ENCODE measurements at regions not wholly inside any gene's neighbourhood (a gene's known extent, or its start where the extent isn't known, plus 50 kb on each side); places are given as distances from the start of the nearest gene placed in this dataset.

GRCh38 chr17:5773816-5774360 is 189.6 kb upstream of the NLRP1 start:
- no peaks in the 10 kb centered on the region for H3K9me3 ChIP-seq (ENCODE audit: control insufficient read depth in 4 of 4, low read length in 3 of 4)
- DNase-seq (ENCODE audit: low spot score) = no peak
- no peak for TF ChIP-seq TAF1 (conservative IDR thresholded peaks at IDR 0.05)
- no peak for TF ChIP-seq FOXA2 (IDR thresholded peaks at IDR 0.05)
- TF ChIP-seq HNF4A (conservative IDR thresholded peaks at IDR 0.05) = no peak
- TF ChIP-seq REST (IDR thresholded peaks at IDR 0.05) = no peak
- no peak for TF ChIP-seq GABPA (IDR thresholded peaks at IDR 0.05 in 1 of 2, conservative IDR thresholded peaks at IDR 0.05 in 1 of 2)
- no peak for TF ChIP-seq CTCF (IDR thresholded peaks at IDR 0.05; ENCODE audit: low read depth, low read length, missing input control)
- no peak for TF ChIP-seq RXRA (IDR thresholded peaks at IDR 0.05)
- no peak for TF ChIP-seq SP1 (IDR thresholded peaks at IDR 0.05)
- no peak for TF ChIP-seq HNF4G (IDR thresholded peaks at IDR 0.05)
- TF ChIP-seq ZBTB33 (IDR thresholded peaks at IDR 0.05) = no peak
- no peak for TF ChIP-seq JUND (IDR thresholded peaks at IDR 0.05)
- no peak for TF ChIP-seq YY1 (IDR thresholded peaks at IDR 0.05)
- no peak for TF ChIP-seq EGR1 (IDR thresholded peaks at IDR 0.05; ENCODE audit: low read depth in 2 of 2)
- H3K4me3 ChIP-seq (ENCODE audit: low read depth in 1 of 3, low read length in 3 of 3) = no peak overlapping the region
- H3K27ac ChIP-seq (ENCODE audit: low read depth in 1 of 2, low read length in 2 of 2) = no peak overlapping the region
- H3K9ac ChIP-seq (ENCODE audit: low read depth in 1 of 2, low read length in 2 of 2) = no peak overlapping the region
- peaks cover 0 to 4% (median under 1%) of the 10 kb centered on the region in 4 donors for H3K27me3 ChIP-seq (ENCODE audit: control insufficient read depth in 4 of 4, insufficient read depth in 4 of 4, low read length in 3 of 4)
- H3K4me1 ChIP-seq (ENCODE audit: control insufficient read depth in 4 of 4, insufficient read depth in 4 of 4, low read length in 3 of 4) = no peaks in the 10 kb centered on the region
- WGBS = 72% methylated on average over 7 of the region's 7 CpGs
- H3K36me3 ChIP-seq (ENCODE audit: control insufficient read depth in 4 of 4, insufficient read depth in 3 of 4, low read depth in 1 of 4, low read length in 3 of 4) = no peaks in the 10 kb centered on the region

GRCh38 chr17:5775098-5775497 is 190.8 kb upstream of the NLRP1 start:
- peaks cover 0 to 2% (median 0%) of the 10 kb centered on the region in 4 donors for H3K27me3 ChIP-seq (ENCODE audit: control insufficient read depth in 4 of 4, insufficient read depth in 4 of 4, low read length in 3 of 4)
- H3K9me3 ChIP-seq (ENCODE audit: control insufficient read depth in 4 of 4, low read length in 3 of 4) = no peaks in the 10 kb centered on the region
- no peak overlapping the region for H3K27ac ChIP-seq (ENCODE audit: low read depth in 1 of 2, low read length in 2 of 2)
- no peaks in the 10 kb centered on the region for H3K4me1 ChIP-seq (ENCODE audit: control insufficient read depth in 4 of 4, insufficient read depth in 4 of 4, low read length in 3 of 4)
- H3K4me3 ChIP-seq (ENCODE audit: low read depth in 1 of 3, low read length in 3 of 3) = no peak overlapping the region
- WGBS = 85% methylated on average over 8 of the region's 8 CpGs
- no peaks in the 10 kb centered on the region for H3K36me3 ChIP-seq (ENCODE audit: control insufficient read depth in 4 of 4, insufficient read depth in 3 of 4, low read depth in 1 of 4, low read length in 3 of 4)
- DNase-seq (ENCODE audit: low spot score) = no peak
- no peak overlapping the region for H3K9ac ChIP-seq (ENCODE audit: low read depth in 1 of 2, low read length in 2 of 2)
- TF ChIP-seq RXRA (IDR thresholded peaks at IDR 0.05) (no peak), REST (IDR thresholded peaks at IDR 0.05) (no peak), GABPA (IDR thresholded peaks at IDR 0.05 in 1 of 2, conservative IDR thresholded peaks at IDR 0.05 in 1 of 2) (no peak), ZBTB33 (IDR thresholded peaks at IDR 0.05) (no peak), SP1 (IDR thresholded peaks at IDR 0.05) (no peak), FOXA2 (IDR thresholded peaks at IDR 0.05) (no peak), NR2F2 (IDR thresholded peaks at IDR 0.05) (no peak), HNF4G (IDR thresholded peaks at IDR 0.05) (no peak), CTCF (IDR thresholded peaks at IDR 0.05; ENCODE audit: low read depth, low read length, missing input control) (no peak), RAD21 (IDR thresholded peaks at IDR 0.05) (no peak)
